Natural killer cell treated with Interleukin-12 subunit alpha and Interleukin-12 subunit beta and Interleukin-15 and Interleukin-18, amount 100 ng/mL, for 72 hours (primary cell): ENCODE measurements at regions not wholly inside any gene's neighbourhood (a gene's known extent, or its start where the extent isn't known, plus 50 kb on each side); places are given as distances from the start of the nearest gene placed in this dataset.
A peak's percentile ranks its signal among the peaks of the same experiment; 100 is the strongest.

Source experiments
- ATAC-seq, 2 donors: fragments of 150-1000 bp; cut with Tn5 transposase in 1 of 2; sonication (Bioruptor Pico), chemical (Tn5 transposase) in 1 of 2; 2 replicates each; pipeline ENCODE4 v1.10.0; 2021
- DNase-seq: peaks from one replicate; pipeline ENCODE4 v3.0.0; 2022; ENCODE audit warnings: low spot score
- H3K27ac Mint-ChIP-seq, 2 donors: 1 replicate in 1 of 2; 2 replicates in 1 of 2; pipeline ENCODE4 v1.8.0; 2022; ENCODE audit warnings: mixed read lengths in 2 of 2, mild to moderate bottlenecking in 1 of 2, moderate library complexity in 1 of 2
- H3K27me3 Mint-ChIP-seq, 2 donors: 1 replicate in 1 of 2; 2 replicates in 1 of 2; pipeline ENCODE4 v1.8.0; 2022; ENCODE audit warnings: mixed read lengths in 2 of 2
- H3K36me3 Mint-ChIP-seq: one replicate; pipeline ENCODE4 v1.8.0; 2022; ENCODE audit warnings: mixed read lengths
- H3K4me1 Mint-ChIP-seq, 2 donors: 1 replicate in 1 of 2; 2 replicates in 1 of 2; pipeline ENCODE4 v1.8.0; 2022; ENCODE audit warnings: low read depth in 2 of 2, mixed read lengths in 2 of 2, mild to moderate bottlenecking in 1 of 2
- H3K4me3 Mint-ChIP-seq: one replicate; pipeline ENCODE4 v1.8.0; 2022; ENCODE audit warnings: mixed read lengths
- H3K9me3 Mint-ChIP-seq: 2 replicates; pipeline ENCODE4 v1.8.0; 2022; ENCODE audit warnings: mixed read lengths

GRCh38 chr18:22006458-22006857 lies 162.9 kb upstream of the GATA6 start:
- H3K27ac Mint-ChIP-seq: no peak overlapping the region
- peaks cover 4 to 6% of the 10 kb centered on the region in 2 donors for H3K27me3 Mint-ChIP-seq
- DNase-seq (no peak), ATAC-seq (no peak)
- no peak overlapping the region for H3K4me3 Mint-ChIP-seq
- H3K9me3 Mint-ChIP-seq: peaks cover 2% of the 10 kb centered on the region
- H3K36me3 Mint-ChIP-seq: no peaks in the 10 kb centered on the region
- no peaks in the 10 kb centered on the region for H3K4me1 Mint-ChIP-seq

- H3K9me3 Mint-ChIP-seq: peaks cover 2% of the 10 kb centered on the region
- peaks cover 5 to 28% of the 10 kb centered on the region in 2 donors for H3K27me3 Mint-ChIP-seq
- H3K27ac Mint-ChIP-seq: no peak overlapping the region
Observed at GRCh38 chr18:22009242-22009641, 160.1 kb upstream of the GATA6 start.

GRCh38 chr18:22013993-22014392 lies 155.4 kb upstream of the GATA6 start:
- no peak for DNase-seq
- Mint-ChIP-seq H3K27me3 (peaks cover 12 to 43% of the 10 kb centered on the region in 2 donors), H3K36me3 (peaks cover 7% of the 10 kb centered on the region), H3K27ac (no peak overlapping the region), H3K4me3 (no peak overlapping the region), H3K4me1 (no peaks in the 10 kb centered on the region), H3K9me3 (peaks cover 2% of the 10 kb centered on the region)
- ATAC-seq: no peak

More at GRCh38 chr18:22009242-22009641, 160.1 kb upstream of the GATA6 start:
- peaks cover 7% of the 10 kb centered on the region for H3K36me3 Mint-ChIP-seq
- DNase-seq (no peak), ATAC-seq (no peak)
- no peak overlapping the region for H3K4me3 Mint-ChIP-seq
- no peaks in the 10 kb centered on the region for H3K4me1 Mint-ChIP-seq

- Mint-ChIP-seq H3K4me3 (no peak overlapping the region), H3K4me1 (no peaks in the 10 kb centered on the region), H3K9me3 (peaks cover 2% of the 10 kb centered on the region), H3K36me3 (peaks cover 7% of the 10 kb centered on the region), H3K27ac (no peak overlapping the region), H3K27me3 (peaks cover 12 to 43% of the 10 kb centered on the region in 2 donors)
- DNase-seq (no peak), ATAC-seq (no peak)
Observed at GRCh38 chr18:22015156-22015555, 154.2 kb upstream of the GATA6 start.

- no peaks in the 10 kb centered on the region for H3K9me3 Mint-ChIP-seq
- peaks cover 8 to 24% of the 10 kb centered on the region in 2 donors for H3K27me3 Mint-ChIP-seq
- no peak overlapping the region for H3K4me3 Mint-ChIP-seq
- no peak overlapping the region for H3K27ac Mint-ChIP-seq
- peaks cover 7% of the 10 kb centered on the region for H3K36me3 Mint-ChIP-seq
- no peaks in the 10 kb centered on the region for H3K4me1 Mint-ChIP-seq
- no peak for DNase-seq
- ATAC-seq: peak in 1 of 2 donors; percentile 53
Observed at GRCh38 chr18:22018366-22018765, 151.0 kb upstream of the GATA6 start.

- Mint-ChIP-seq H3K27ac (no peak overlapping the region), H3K36me3 (peaks cover under 1% of the 10 kb centered on the region), H3K4me1 (no peaks in the 10 kb centered on the region), H3K27me3 (peaks cover 8 to 15% of the 10 kb centered on the region in 2 donors), H3K9me3 (no peaks in the 10 kb centered on the region), H3K4me3 (no peak overlapping the region)
- DNase-seq (no peak), ATAC-seq (no peak)
Observed at GRCh38 chr18:22019193-22019592, 150.2 kb upstream of the GATA6 start.

GRCh38 chr18:22020127-22020866 lies 149.1 kb upstream of the GATA6 start:
- no peak for ATAC-seq
- no peaks in the 10 kb centered on the region for H3K9me3 Mint-ChIP-seq

GRCh38 chr18:22020867-22021370 lies 148.5 kb upstream of the GATA6 start:
- H3K27ac Mint-ChIP-seq: no peak overlapping the region
- H3K27me3 Mint-ChIP-seq: peaks cover 4 to 7% of the 10 kb centered on the region in 2 donors
- H3K4me1 Mint-ChIP-seq: no peaks in the 10 kb centered on the region
- H3K9me3 Mint-ChIP-seq: no peaks in the 10 kb centered on the region
- no peaks in the 10 kb centered on the region for H3K36me3 Mint-ChIP-seq
- ATAC-seq (peak in 1 of 2 donors; percentile 27), DNase-seq (no peak)
- H3K4me3 Mint-ChIP-seq: no peak overlapping the region

More at GRCh38 chr18:22020127-22020866, 149.1 kb upstream of the GATA6 start:
- H3K36me3 Mint-ChIP-seq: no peaks in the 10 kb centered on the region
- no peak overlapping the region for H3K4me3 Mint-ChIP-seq
- H3K27ac Mint-ChIP-seq: no peak overlapping the region
- H3K4me1 Mint-ChIP-seq: no peaks in the 10 kb centered on the region
- no peak for DNase-seq
- peaks cover 5 to 10% of the 10 kb centered on the region in 2 donors for H3K27me3 Mint-ChIP-seq

GRCh38 chr18:22021701-22022100 lies 147.7 kb upstream of the GATA6 start:
- Mint-ChIP-seq H3K27me3 (peaks cover 4 to 7% of the 10 kb centered on the region in 2 donors), H3K4me3 (no peak overlapping the region), H3K4me1 (no peaks in the 10 kb centered on the region), H3K27ac (no peak overlapping the region), H3K9me3 (no peaks in the 10 kb centered on the region), H3K36me3 (no peaks in the 10 kb centered on the region)
- DNase-seq (no peak), ATAC-seq (no peak)

- Mint-ChIP-seq H3K36me3 (no peaks in the 10 kb centered on the region), H3K27ac (no peak overlapping the region), H3K27me3 (no peaks in the 10 kb centered on the region), H3K4me1 (no peaks in the 10 kb centered on the region), H3K9me3 (no peaks in the 10 kb centered on the region), H3K4me3 (no peak overlapping the region)
- DNase-seq (no peak), ATAC-seq (no peak)
Observed at GRCh38 chr18:22024924-22025323, 144.5 kb upstream of the GATA6 start.

- Mint-ChIP-seq H3K9me3 (no peaks in the 10 kb centered on the region), H3K27me3 (peaks cover 0 to 5% of the 10 kb centered on the region in 2 donors), H3K4me3 (no peak overlapping the region), H3K36me3 (no peaks in the 10 kb centered on the region), H3K27ac (no peak overlapping the region), H3K4me1 (no peaks in the 10 kb centered on the region)
- ATAC-seq: no peak
- DNase-seq: no peak
Observed at GRCh38 chr18:22026362-22026761, 143.0 kb upstream of the GATA6 start.

GRCh38 chr18:22026889-22027288 lies 142.5 kb upstream of the GATA6 start:
- no peaks in the 10 kb centered on the region for H3K9me3 Mint-ChIP-seq
- H3K4me3 Mint-ChIP-seq: no peak overlapping the region
- H3K4me1 Mint-ChIP-seq: no peaks in the 10 kb centered on the region
- no peak for ATAC-seq
- H3K36me3 Mint-ChIP-seq: no peaks in the 10 kb centered on the region
- DNase-seq: no peak
- H3K27ac Mint-ChIP-seq: no peak overlapping the region
- peaks cover 0 to 5% of the 10 kb centered on the region in 2 donors for H3K27me3 Mint-ChIP-seq

GRCh38 chr18:22031611-22032010 lies 137.8 kb upstream of the GATA6 start:
- Mint-ChIP-seq H3K4me1 (no peaks in the 10 kb centered on the region), H3K36me3 (no peaks in the 10 kb centered on the region), H3K27me3 (peaks cover 3 to 5% of the 10 kb centered on the region in 2 donors), H3K27ac (no peak overlapping the region), H3K9me3 (no peaks in the 10 kb centered on the region), H3K4me3 (no peak overlapping the region)
- no peak for ATAC-seq
- no peak for DNase-seq

- DNase-seq (no peak), ATAC-seq (no peak)
- Mint-ChIP-seq H3K27ac (no peak overlapping the region), H3K4me1 (no peaks in the 10 kb centered on the region), H3K27me3 (peaks cover 3 to 5% of the 10 kb centered on the region in 2 donors), H3K4me3 (no peak overlapping the region), H3K9me3 (no peaks in the 10 kb centered on the region), H3K36me3 (no peaks in the 10 kb centered on the region)
Observed at GRCh38 chr18:22032392-22032961, 136.9 kb upstream of the GATA6 start.
